ENCODE measurements at regions not wholly inside any gene's neighbourhood (a gene's known extent, or its start where the extent isn't known, plus 50 kb on each side); places are given as distances from the start of the nearest gene placed in this dataset.

GRCh38 chr7:24341691-24342413, 57.9 kb downstream of the NPY start:
- Histone ChIP-seq H3K4me1 (no peaks in the 10 kb centered on the region), H3K27me3 (no peaks in the 10 kb centered on the region), H3K36me3 (no peaks in the 10 kb centered on the region), H3K27ac (no peak overlapping the region), H3K9me3 (no peaks in the 10 kb centered on the region), H3K4me3 (no peak overlapping the region)
- no peak for DNase-seq (ENCODE audit: low spot score in 2 of 2)
- TF ChIP-seq CTCF (IDR thresholded peaks at IDR 0.05) (no peak), POLR2A (IDR thresholded peaks at IDR 0.05) (no peak), EP300 (IDR thresholded peaks at IDR 0.05) (no peak)
- 64 to 68% methylated on average over 3 of the region's 3 CpGs for WGBS, 2 donors

- H3K4me3 ChIP-seq = no peak overlapping the region
- TF ChIP-seq POLR2A (IDR thresholded peaks at IDR 0.05) = no peak
- TF ChIP-seq EP300 (IDR thresholded peaks at IDR 0.05) = no peak
- TF ChIP-seq CTCF (IDR thresholded peaks at IDR 0.05) = no peak
Observed at GRCh38 chr7:24343614-24344013, 59.6 kb downstream of the NPY start.

GRCh38 chr7:24346129-24346528, 62.1 kb downstream of the NPY start:
- H3K4me3 ChIP-seq = no peak overlapping the region
- TF ChIP-seq POLR2A (IDR thresholded peaks at IDR 0.05) = no peak
- no peak for TF ChIP-seq EP300 (IDR thresholded peaks at IDR 0.05)
- TF ChIP-seq CTCF (IDR thresholded peaks at IDR 0.05) = no peak
- no peak overlapping the region for H3K27ac ChIP-seq
- WGBS, 2 donors = 12 to 26% methylated on average over 5 of the region's 5 CpGs
- no peaks in the 10 kb centered on the region for H3K27me3 ChIP-seq
- no peaks in the 10 kb centered on the region for H3K36me3 ChIP-seq
- no peaks in the 10 kb centered on the region for H3K9me3 ChIP-seq
- no peak for DNase-seq (ENCODE audit: low spot score in 2 of 2)
- H3K4me1 ChIP-seq = no peaks in the 10 kb centered on the region

More at GRCh38 chr7:24343614-24344013, 59.6 kb downstream of the NPY start:
- no peaks in the 10 kb centered on the region for H3K4me1 ChIP-seq
- H3K9me3 ChIP-seq = no peaks in the 10 kb centered on the region
- no peaks in the 10 kb centered on the region for H3K36me3 ChIP-seq
- H3K27me3 ChIP-seq = no peaks in the 10 kb centered on the region
- WGBS, 2 donors = 61 to 70% methylated on average over 2 of the region's 2 CpGs
- no peak for DNase-seq (ENCODE audit: low spot score in 2 of 2)
- H3K27ac ChIP-seq = no peak overlapping the region

- 92 to 96% methylated on average over 3 of the region's 3 CpGs for WGBS, 2 donors
- no peaks in the 10 kb centered on the region for H3K4me1 ChIP-seq
- no peak for DNase-seq (ENCODE audit: low spot score in 2 of 2)
- H3K36me3 ChIP-seq = no peaks in the 10 kb centered on the region
- H3K9me3 ChIP-seq = no peaks in the 10 kb centered on the region
- no peaks in the 10 kb centered on the region for H3K27me3 ChIP-seq
- no peak overlapping the region for H3K27ac ChIP-seq
- no peak for TF ChIP-seq CTCF (IDR thresholded peaks at IDR 0.05)
- no peak for TF ChIP-seq POLR2A (IDR thresholded peaks at IDR 0.05)
- no peak for TF ChIP-seq EP300 (IDR thresholded peaks at IDR 0.05)
- H3K4me3 ChIP-seq = no peak overlapping the region
Observed at GRCh38 chr7:24346716-24347115, 62.7 kb downstream of the NPY start.

- Histone ChIP-seq H3K4me1 (no peaks in the 10 kb centered on the region), H3K27me3 (no peaks in the 10 kb centered on the region), H3K36me3 (no peaks in the 10 kb centered on the region), H3K4me3 (no peak overlapping the region), H3K27ac (no peak overlapping the region), H3K9me3 (peaks cover 0 to 6% (median 0%) of the 10 kb centered on the region in 4 donors)
- DNase-seq (ENCODE audit: low spot score in 2 of 2) = no peak
- TF ChIP-seq EP300 (IDR thresholded peaks at IDR 0.05) (no peak), POLR2A (IDR thresholded peaks at IDR 0.05) (no peak), CTCF (IDR thresholded peaks at IDR 0.05) (no peak)
- WGBS, 2 donors = 44 to 49% methylated on average over 2 of the region's 2 CpGs
Observed at GRCh38 chr7:24349339-24349738, 65.3 kb downstream of the NPY start.
